D341Med (cell line): ENCODE measurements at regions not wholly inside any gene's neighbourhood (a gene's known extent, or its start where the extent isn't known, plus 50 kb on each side); places are given as distances from the start of the nearest gene placed in this dataset.
"Not testable (repeated sequence)": the region's sequence is repeated elsewhere in the genome, so short reads cannot be mapped to it uniquely, and the experiment has no call there.

ENCODE experiments used
- DNase-seq: peaks from one replicate; pipeline ENCODE4 v3.0.0; 2012; ENCODE audit warnings: low spot score

GRCh38 chr1:181172082-181172481 lies 83.6 kb downstream of the IER5 start:
- no peak for DNase-seq

GRCh38 chr1:181173761-181174447 lies 85.4 kb downstream of the IER5 start:
- DNase-seq: no peak

- DNase-seq: no peak
These were observed 86.4 kb downstream of the IER5 start for GRCh38 chr1:181174861-181175260.

GRCh38 chr1:181175356-181175910 lies 86.9 kb downstream of the IER5 start:
- DNase-seq: no peak

GRCh38 chr1:181175955-181176354 lies 87.5 kb downstream of the IER5 start:
- DNase-seq: no peak

- DNase-seq: peak; percentile 28
These were observed 89.9 kb downstream of the IER5 start for GRCh38 chr1:181178241-181178879.

- DNase-seq: no peak
These were observed 90.9 kb downstream of the IER5 start for GRCh38 chr1:181179279-181179986.

- DNase-seq: peak; percentile 88
These were observed 91.5 kb downstream of the IER5 start for GRCh38 chr1:181179987-181180365.

GRCh38 chr1:181180407-181181031 lies 92.0 kb downstream of the IER5 start:
- DNase-seq: peak; percentile 76

GRCh38 chr1:181181792-181182585 lies 93.5 kb downstream of the IER5 start:
- DNase-seq: no peak

- DNase-seq: no peak
These were observed 96.1 kb downstream of the IER5 start for GRCh38 chr1:181184621-181185020.

GRCh38 chr1:181185461-181185860 lies 97.0 kb downstream of the IER5 start:
- DNase-seq: no peak

GRCh38 chr1:181186133-181186532 lies 97.6 kb downstream of the IER5 start:
- not testable (repeated sequence) for DNase-seq

GRCh38 chr1:181187337-181188126 lies 99.0 kb downstream of the IER5 start:
- no peak for DNase-seq

- DNase-seq: no peak
These were observed 100.7 kb downstream of the IER5 start for GRCh38 chr1:181189245-181189644.

GRCh38 chr1:181189691-181190363 lies 101.3 kb downstream of the IER5 start:
- DNase-seq: peak; percentile 98

- DNase-seq: peak; percentile 66
These were observed 102.0 kb downstream of the IER5 start for GRCh38 chr1:181190364-181191035.

GRCh38 chr1:181191494-181192040 lies 103.1 kb downstream of the IER5 start:
- DNase-seq: no peak

GRCh38 chr1:181192316-181192715 lies 103.8 kb downstream of the IER5 start:
- DNase-seq: no peak
